GM21786 (cell line): ENCODE measurements at regions not wholly inside any gene's neighbourhood (a gene's known extent, or its start where the extent isn't known, plus 50 kb on each side); places are given as distances from the start of the nearest gene placed in this dataset.
A peak's percentile ranks its signal among the peaks of the same experiment; 100 is the strongest.

Experiments used
- ATAC-seq: cut with Tn5 transposase; IDR thresholded peaks from one replicate; pipeline ENCODE4 v1.9.1; 2021; ENCODE audit not compliant: unreplicated experiment

DNA sequence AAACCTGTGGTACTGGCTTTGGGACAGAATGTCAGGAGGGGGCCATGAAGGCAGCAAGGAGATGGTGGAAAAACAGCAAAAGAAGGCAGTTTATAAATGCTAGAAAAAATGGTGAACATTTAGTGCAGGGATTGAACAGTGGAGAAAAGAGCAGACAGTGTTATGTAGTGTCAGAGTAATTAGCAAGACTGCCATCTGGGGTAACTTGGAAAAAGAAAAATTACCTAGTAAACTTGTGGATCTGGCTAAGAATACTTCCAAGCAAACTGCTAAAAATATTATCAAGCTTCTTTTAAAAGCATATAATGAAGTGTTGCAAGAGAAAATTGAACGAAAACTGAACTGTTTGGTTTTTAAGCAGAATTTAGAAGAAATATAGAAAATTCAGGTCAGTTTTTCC is 267.8 kb downstream of the INSIG2 start:
- no peak for ATAC-seq

- no peak for ATAC-seq
Measured at GRCh38 chr2:118351796-118352195, 263.5 kb downstream of the INSIG2 start.

DNA sequence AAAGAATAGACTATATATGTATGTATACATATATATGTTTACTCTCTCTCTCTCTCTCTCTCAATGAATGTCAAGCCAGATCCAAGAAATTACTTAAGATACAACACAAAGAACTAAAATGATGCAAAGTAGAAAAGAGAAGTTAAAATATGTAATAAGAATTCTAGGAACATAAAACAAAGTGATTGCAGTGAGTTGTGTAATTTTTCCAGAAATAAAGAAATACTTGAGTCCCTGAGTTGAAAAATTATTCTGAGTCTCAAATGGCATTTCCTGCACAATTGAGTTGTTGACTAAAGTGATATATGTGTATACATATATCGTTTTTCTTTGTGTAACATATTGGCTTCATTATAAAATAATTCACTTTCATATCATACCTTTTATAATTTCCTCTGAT is 262.4 kb downstream of the INSIG2 start:
- ATAC-seq, result no peak

DNA sequence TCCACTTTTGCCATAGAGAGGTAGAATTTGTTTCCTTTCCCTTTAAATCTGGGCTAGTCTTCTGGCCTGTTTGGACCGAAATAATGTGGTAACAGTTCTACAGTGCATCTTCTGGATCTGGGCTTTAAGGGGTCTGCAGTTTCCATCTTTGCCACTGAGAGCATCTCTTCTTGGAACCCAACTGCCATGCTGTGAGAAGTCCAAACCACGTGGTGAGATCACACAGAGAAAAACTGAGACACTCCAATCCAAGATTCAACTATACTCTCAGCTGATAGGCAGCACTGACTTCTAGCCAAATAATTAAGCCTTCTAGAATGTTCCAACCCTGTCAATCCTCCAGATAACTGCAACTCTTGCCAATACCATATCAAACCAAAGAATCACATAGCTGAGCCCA is 261.1 kb downstream of the INSIG2 start:
- ATAC-seq, result no peak

DNA sequence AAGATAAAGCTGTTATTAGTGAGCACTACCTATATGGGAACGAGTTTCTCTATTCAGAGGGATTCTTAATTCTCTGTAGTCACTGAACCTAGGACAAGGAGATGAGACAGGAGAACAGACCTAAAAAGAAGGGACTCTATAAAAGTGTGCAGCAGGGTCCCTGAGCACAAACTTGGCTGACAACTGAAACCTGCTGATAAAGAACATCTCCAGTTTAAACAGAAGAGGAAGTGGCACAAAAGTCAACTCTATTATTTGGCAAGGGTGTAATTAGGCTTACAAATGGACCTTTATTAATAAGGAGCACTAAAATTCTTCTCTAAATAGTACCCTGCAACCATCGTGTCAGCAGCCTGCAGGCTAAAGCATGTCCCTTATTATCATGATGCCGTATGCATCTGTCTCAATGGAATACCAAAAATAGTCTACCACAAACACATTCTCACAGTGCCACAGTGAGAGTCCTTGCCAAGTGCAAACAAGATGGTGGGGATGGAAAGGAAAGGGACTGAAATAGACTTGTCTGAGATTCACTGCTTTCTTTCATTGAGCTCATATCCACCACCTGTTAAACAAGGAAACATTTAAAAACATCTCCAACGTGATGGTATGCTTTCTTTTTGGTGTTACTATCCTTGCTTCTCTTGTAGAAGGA is 260.2 kb downstream of the INSIG2 start:
- ATAC-seq, result no peak

DNA sequence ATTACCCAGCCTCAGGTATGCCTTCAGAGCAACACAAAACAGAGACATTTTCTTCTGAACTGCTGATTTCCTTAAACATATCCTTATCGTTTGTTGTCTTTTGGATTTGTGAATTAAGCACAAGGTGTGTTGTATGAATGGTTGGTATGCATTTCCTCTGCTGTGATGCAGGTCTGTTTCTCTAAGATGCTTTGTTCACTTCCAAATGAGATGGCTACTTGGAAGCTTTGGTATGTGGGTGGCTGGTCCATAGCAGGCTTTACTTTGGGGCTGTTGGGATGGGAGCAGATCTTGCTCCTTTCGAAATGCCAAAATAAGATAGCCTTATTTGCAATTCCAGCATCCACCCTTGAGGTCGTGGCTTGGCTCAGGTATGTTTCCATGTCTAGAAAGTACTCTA is 257.2 kb downstream of the INSIG2 start:
- ATAC-seq, result no peak

DNA sequence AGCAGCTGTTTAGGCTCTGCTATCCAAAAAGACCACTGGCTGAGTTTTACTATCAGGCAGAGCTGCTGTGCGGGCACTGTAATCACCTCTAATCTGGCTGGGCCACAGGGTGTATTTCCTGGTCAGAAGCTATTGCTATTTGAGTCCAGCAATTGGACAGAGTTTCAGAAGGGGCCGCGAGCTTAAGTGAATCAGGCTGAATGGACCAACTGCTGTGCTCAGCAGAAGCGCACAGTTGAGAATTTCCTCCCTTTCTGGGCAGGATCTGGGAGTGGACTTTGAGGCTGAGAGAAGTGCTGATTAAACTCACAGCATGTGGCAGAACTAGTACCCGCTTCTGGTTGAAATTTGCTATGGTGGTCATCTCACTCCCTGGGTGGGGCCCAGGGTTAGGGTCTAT is 251.8 kb downstream of the INSIG2 start:
- ATAC-seq, result no peak

DNA sequence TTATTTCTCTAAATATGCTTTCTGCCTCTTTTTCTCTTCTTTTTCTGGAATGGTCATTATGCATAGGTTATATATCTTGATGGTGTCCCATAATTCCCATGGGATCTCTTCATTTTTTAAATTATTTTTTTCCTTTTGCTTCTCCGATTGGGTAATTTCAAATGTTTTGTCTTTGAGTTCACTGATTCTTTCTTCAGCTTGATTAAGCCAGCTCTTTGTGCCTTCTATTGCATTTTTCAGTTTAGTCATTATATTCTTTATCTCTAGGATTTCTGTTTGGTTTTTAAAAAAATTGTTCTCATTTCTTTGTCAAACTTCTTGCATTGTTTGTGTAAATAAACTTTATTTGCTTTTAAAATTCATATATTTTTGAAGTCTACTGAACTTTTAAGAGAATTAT is 251.1 kb downstream of the INSIG2 start:
- ATAC-seq, result no peak

GRCh38 chr2:118333664-118334063 is 245.4 kb downstream of the INSIG2 start:
- ATAC-seq, result no peak

DNA sequence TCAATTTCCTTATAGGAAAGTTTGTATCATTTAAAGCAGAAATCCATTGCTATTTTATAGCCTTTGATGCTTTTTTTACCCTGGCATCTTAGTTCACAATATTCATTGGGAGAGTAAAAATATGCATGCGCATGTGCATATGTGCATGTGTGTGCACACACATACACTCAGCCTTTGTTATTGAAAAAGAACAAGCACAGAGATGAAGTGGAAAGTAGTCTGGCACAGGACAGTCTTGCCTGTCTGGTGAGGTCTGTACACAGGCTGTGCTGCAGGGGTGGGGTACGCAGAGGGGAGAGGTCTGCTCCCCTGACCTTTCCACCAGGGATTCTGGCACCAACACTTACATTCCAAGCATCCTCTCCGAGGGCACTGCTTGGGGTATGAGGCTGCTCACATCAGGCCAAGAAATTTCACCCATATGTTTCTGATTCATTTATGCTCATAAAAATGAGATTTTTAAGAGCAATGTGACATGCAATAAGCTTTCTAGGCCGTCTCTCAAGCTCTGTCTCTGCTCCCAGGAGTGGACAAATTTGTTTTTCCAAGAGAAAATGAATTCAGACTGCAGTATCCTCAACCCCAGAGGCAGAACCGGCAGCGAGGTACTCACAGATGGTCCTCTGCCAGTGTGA is 237.2 kb downstream of the INSIG2 start:
- ATAC-seq, result no peak

GRCh38 chr2:118322406-118322805 is 234.1 kb downstream of the INSIG2 start:
- ATAC-seq, result no peak

GRCh38 chr2:118321432-118322105 is 233.3 kb downstream of the INSIG2 start:
- ATAC-seq, result no peak

GRCh38 chr2:118320658-118321057 is 232.4 kb downstream of the INSIG2 start:
- no peak for ATAC-seq

DNA sequence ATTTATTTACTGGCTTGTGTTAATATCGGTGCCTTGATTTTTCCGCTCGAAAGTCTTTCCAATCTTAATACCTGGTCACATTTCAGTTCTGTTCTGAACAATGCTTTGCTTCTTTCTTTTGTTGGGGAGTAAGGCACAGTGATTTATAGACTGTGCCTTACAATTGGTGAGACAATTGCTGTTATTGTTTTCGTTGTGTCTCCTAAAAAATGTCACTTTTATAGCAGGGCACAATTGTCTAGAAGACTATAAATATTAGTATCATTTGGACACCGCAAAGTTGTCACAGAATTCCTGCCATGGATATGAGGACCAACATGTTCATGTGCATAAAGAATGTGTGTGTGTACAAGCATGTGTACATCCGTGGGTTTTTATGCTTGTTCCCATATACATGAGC is 231.9 kb downstream of the INSIG2 start:
- no peak for ATAC-seq

DNA sequence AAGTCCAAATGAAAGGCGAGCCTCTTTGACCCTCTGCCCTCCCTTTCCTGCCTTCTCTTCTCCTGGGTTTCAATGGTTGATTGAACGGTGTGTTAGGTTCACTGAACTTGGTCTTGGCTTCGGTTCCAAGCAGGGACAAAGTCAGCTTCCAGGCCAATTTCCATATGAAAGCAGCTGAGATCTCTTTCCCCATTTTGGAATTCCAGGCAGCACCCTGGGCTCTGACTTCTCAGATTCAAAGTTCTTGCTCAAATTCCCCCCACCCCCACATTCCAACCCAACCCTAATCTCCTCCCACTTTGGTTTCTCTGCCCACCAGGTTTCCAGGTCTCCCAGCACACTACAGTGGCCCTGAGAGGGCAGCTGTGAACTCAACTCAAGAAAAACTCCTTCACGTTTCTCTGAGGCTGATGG is 231.0 kb downstream of the INSIG2 start:
- ATAC-seq, result no peak

DNA sequence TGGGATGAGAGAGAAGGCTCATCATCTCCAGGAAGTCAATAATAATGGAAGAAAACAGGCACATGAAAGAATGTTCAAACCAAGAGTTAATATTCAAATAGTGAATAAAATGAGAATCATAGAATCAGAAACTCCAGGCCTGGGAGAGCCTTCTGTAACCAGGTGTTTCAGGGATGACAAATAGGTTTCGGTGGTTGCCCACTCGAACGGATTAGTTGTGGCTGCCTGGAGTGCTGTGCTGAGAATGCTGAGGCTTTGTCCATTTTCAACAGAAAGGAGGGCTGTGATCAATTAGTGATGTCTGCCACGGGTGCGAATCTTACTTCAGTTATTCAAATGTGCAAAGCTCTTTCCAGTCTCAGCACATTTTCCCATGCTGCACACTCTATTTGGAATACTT is 227.3 kb downstream of the INSIG2 start:
- ATAC-seq, result no peak

- no peak for ATAC-seq
Measured at GRCh38 chr2:118312969-118313756, 224.9 kb downstream of the INSIG2 start.

DNA sequence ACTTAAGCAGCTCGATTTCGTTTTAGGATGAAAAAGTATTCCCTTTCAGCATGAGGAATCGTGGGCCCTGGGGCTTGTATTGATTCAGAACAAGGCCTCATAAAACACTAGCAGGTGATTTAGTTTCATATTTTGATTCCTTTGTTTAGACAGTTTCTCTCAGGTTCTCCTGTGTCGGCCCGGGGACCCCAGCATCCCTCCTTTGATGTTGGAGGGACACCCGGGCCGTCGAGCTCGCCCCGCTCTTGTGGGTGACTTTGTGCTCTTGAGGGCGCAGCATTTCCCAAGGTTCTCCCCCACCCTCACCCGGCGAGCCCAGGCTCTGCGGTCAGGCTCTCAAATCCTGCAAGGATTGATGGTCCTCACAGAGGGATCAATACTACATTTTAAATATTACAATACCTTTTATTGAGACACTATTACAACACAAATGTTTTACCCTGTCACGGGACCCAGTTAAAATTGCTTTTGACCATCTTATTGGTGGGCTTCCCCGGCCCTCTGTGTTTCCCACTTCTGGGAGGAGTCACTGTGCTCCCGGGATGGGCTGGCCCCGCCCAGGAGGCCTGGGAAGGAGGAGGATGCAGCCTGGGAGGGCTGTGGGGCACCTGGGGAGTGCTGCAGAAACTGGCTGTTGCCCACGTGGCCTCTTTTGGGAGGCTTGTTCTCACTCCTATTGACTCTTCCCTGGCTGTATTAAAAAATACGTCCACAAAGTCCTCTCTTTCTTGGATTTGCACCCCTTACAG is 222.6 kb downstream of the INSIG2 start:
- no peak for ATAC-seq

- peak; percentile 67 for ATAC-seq
Measured at GRCh38 chr2:118309946-118310680, 221.8 kb downstream of the INSIG2 start.

DNA sequence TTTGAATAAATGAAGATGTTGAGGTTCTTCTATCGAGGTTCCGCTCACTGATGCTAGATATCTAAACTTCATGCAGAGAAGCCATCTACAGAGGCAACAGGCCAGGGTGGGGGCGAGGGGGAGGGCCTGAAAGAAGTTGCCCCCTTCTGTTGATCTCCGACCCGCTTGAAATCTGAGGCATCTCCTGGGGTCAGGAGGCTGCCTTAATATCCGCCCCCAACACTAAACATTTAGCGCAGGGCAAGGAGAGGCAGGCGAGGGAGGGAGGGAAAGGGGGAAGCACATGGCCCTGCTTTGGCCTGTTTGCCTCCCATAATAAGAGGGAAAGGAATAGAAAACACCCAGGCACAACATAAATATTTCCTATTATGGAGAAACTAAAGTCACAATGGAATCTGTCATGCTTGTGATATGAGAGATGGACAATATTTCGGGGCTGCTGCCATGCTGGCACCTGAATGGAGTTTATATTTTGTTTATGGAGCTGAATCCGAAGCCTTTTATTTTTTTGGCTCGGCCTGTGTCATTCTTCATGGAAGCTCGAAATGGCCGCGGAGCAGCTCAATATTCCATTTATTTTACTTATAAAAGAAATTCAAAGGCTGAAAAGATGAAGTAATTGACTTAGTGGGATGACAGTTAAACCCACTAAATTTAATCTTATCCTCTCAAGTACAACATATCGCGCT is 221.1 kb downstream of the INSIG2 start:
- no peak for ATAC-seq
